Stromal cell of bone marrow (primary cell): ENCODE measurements at regions not wholly inside any gene's neighbourhood (a gene's known extent, or its start where the extent isn't known, plus 50 kb on each side); places are given as distances from the start of the nearest gene placed in this dataset.
"Not testable (repeated sequence)": the region's sequence is repeated elsewhere in the genome, so short reads cannot be mapped to it uniquely, and the experiment has no call there.

Source experiments
- DNase-seq: peaks from one replicate; pipeline ENCODE4 v3.0.0-alpha.2; 2012; ENCODE audit warnings: low read depth

DNA sequence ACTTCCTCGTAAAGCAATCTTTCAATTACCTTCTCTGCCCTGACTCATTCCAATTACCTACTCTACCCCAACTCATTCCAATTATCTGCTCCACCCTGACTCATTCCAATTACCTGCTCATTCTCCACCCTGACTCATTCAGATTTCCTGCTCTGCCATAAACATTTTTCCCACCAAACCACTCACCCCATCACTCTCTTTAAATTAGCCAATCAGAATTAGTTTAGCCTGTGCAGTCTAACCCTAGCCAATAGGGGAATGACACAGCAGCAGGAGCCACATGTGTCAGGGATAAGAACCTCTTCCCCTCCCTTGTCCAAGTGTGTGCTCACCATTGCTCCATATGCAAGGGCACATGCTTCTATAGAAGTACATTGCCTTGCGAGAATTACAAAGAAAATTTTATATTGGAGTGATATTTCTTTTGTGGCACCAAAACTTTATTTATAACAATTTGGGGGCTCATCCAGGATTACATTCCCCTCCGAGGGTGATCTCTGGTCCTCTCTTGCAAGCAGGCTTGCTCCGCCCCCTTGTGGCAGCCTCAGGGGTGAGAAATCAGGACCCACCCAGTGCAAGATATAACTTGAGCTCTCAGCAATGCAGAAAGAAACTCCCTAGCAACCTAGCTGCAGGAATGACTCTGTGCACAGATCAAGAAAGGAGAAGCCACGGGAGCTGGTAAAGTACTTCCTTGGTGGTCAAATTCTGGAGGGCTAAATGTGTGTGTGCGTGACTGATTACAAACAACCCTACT lies 551.9 kb upstream of the EYS start:
- DNase-seq, result not testable (repeated sequence)

DNA sequence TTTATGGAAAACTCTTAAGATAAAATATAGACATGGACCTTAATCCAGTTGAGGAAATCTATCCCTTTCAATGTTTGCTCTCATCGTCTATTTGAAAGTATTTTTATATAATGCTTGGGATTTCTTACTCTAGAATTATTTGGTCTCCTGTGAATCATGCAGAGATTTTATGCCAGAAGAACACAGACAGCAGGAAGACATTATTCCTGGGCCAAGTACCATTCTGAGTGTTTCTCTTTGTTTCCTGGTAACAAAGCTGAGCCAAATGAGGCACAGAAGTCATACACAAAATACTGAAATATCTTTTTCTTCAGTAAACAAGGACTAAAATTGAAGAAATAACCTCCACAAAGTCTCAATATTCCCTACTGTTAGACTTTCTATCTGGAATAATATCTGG lies 538.2 kb upstream of the EYS start:
- peak; percentile 19 for DNase-seq

DNA sequence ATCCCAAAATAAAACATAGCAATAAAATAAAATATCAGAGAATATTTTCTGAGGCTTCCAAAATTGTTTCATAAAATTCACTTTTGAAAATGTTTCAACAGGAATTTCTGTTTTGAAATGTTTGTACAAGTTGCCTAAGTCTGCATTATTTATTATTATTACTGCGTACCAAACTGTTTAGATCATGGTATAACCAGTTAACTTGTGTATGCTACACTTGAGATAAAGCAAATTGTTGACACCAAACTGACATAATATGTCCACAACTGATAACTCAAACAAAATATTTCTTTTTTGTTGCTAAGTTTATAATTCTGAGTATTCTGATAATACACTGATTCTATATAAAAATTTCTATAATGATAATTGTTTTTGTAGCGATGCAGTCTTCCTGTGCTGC lies 531.8 kb upstream of the EYS start:
- DNase-seq, result no peak

DNA sequence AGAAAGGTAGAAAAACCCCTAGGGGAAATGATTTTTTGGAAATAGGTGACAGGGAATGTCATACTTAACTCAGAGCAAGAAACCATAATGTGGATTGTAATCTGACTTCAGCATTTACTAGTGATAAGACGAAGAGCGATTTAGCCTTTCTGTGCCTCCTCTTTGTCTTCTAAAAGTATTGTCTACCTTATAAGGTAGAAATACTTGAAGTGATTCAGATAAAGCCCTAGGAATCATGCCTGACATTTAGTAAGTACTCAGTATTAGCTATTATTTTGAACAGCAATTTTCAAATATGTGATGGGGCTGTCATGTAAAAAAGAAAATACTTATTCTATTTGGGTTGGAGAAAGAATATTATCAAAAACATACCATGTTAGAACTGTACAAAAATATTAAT lies 525.9 kb upstream of the EYS start:
- no peak for DNase-seq

DNA sequence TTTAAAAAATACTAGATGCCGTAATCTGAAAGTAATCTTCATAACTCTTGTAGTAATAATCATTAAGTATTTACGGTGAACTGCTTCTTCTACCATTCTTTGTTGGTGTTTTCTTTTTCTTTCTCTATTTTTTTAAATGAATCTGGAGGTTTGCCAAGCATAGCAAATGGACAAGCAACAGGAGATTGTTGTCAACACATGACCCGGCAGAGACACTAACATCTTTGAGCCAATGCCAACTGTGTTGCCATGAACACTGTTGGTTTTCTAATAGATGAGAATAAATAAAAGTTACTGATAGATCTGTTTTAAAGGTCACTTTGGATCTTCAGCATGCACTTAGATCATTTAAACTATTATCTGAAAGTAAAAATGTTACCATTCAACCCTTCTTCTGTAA lies 523.6 kb upstream of the EYS start:
- DNase-seq, result no peak

DNA sequence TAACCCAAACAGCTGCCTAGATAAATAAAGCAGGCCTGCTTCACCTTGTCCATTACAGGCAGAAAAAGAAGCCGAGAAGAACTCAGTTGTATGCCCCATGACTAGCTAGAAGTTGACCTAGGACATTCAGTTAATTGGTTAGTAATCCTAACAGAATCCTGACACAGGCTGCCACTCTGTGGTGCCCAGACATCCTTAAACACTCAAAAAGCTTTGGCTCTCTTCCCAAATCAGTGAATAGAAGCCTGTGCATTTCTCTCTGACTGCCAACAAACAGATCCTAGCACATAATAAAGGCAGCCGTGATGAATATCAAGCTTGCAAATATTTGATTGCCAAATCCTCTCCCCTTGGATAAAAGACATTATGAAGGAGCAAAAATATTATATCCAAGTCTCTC lies 519.1 kb upstream of the EYS start:
- peak; percentile 25 for DNase-seq

DNA sequence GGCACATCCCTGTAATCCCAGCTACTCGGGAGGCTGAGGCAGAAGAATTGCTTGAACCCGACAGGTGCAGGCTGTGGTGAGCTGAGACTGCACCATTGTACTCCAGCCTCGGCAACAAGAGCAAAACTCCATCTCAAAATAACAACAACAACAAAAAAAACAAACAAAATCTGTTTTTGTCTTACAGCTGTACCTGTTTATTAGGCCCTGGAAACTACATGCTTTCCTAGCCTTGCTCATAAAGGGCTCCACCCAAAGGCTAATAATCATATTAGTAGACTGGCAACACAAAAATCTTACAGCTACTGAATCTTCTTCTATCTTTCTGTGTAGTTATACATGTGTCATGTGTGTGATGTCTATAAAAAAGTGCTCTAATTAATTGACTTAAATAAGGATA lies 503.9 kb upstream of the EYS start:
- DNase-seq, result no peak

DNA sequence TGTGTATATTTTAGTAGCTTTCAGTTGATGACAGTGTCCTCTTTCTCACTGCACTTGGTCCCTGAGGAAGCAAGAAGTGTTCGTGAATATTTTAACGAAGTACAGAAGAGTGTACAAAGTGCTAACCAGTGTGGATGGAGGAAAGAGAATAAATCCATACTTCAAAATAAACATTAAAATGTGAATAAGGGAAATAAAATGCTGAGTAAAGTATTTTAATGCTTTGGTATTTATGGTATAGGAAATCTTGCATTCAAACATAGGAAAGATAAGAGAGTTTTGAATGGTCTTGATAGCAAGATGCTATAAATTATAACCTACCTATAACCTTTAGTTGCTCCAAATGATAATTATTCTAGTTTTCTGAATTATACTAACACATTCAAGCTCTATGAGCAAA lies 493.4 kb upstream of the EYS start:
- no peak for DNase-seq

DNA sequence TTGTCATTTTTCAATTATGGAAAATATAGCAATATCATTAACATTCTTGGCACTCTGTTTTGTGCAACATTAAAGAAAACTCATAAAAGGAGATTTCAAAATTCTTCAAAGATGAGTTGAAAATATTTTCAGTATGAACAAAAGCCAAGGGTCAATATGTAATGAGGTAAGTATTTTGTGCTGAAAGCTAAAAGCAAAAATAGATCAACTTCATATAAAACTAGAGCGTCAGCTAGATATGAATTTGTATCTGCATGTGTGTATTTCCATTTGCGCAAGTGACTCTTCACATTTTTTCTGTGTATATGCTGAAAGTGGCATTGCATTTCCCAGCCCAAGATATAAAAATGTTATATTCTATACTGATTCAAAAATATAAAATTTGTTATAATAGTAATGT lies 492.1 kb upstream of the EYS start:
- DNase-seq, result no peak

DNA sequence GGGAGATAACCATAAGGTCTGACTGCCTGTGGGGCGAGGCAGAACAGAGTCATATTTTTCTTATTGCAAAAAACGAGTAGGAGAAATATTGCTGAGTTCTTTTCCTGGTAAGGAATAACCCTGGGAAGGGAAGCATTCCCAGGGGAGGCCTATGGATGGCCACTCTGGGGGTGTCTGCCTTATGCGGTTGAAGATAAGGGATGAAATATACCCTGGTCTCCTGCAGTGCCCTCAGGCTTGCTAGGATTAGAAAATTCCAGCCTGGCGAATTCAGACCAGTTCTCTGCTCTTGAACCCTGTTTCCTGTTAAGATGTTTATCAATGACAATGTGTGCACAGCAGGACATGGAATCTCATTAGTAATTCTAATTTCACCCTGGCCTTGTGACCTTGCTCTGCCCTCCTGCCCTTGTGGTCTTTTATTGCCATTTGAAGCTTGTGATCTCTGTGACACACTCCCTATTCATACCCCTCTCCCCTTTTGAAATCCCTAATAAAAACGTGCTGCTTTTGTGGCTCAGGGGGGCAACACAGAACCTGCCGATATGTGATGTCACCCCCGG lies 491.1 kb upstream of the EYS start:
- no peak for DNase-seq

DNA sequence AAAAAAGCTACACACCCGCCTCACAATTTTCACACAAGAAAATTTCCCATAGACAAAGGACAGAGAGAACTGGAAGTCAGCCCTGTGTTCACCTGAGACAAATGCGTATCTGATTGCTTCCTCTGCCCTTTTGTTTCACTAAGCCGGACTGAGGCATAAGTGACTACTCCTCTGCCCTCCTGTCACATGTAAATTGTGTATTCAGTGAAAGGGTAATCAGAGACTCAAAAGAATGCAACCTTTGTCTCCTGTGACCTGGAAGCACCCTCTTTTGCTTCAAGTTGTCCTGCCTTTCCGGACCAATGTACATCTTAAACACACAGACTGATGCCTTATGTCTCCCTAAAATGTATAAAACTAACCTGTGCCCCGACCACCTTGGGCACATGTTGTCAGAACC lies 483.8 kb upstream of the EYS start:
- DNase-seq, result no peak

DNA sequence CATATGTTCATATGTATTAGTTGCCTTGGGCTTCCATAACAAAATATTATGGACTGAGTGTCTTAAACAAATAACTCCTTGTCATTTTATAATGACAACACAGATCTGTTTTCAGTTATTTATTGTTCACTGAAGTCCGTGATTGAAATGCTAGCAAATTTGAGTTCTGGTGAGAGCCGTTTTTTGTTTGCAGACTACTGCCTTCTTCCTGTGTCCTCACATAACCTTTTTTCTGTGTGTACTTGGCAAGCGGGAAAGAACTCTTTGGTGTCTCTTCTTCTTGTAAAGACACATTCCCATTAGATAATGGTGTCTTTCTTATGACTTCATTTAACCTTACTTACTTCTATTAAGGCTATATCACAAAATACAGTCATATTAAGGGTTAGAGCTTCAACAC lies 482.9 kb upstream of the EYS start:
- no peak for DNase-seq

DNA sequence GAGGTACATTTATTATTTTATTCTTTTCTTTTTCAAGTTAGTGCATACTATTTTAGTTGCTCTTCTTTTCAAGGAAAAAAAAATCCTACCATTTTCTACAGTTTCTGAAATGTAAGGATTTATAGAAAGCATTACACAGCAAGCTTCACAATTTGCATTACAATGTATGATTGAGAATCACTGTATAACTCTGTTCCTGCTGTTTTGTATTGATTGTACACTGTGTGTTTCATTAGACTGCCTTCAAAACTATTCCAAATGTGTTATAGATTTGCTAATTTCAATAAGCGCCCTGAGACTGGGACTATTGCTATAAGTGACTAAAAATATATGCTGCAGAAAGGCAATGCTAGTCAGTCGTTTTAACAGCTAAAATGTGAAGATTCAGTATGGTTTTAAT lies 479.7 kb upstream of the EYS start:
- no peak for DNase-seq

DNA sequence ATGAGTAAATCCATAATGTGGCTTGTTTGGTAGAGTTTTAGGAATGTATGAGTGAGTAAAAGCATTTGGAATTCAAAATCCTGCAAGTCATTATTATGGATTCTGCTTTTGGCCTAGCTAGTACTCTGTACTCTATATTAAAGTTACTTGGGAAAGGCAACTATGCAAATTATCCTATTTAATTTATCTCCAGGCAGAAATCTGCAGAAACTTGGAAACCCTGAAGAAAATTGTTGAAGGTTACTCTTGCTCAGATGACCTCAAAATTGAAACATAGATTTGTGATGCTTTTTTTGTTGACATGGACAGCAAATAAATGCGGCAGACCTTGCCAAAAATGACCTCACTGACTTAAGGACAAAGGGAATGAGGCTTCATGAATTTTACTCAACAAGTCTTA lies 477.1 kb upstream of the EYS start:
- peak; percentile 53 for DNase-seq

DNA sequence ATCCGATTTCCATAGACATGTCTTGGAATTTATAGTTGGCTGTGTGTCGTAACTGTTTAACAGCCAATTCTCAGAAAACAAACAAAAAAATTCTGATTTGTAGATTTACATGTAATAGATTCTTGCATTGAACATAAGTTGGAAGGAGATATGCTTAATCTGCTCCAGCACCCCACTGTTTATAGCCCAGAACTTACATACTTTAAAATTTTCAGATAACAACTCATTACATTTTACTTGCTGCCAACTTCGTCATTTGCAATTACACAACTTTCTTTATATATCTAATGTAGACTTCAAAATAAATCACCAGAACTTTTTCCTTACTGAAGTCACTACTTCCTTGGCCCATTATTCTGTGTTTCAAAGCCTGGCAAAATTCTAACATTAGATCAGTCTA lies 472.3 kb upstream of the EYS start:
- no peak for DNase-seq

DNA sequence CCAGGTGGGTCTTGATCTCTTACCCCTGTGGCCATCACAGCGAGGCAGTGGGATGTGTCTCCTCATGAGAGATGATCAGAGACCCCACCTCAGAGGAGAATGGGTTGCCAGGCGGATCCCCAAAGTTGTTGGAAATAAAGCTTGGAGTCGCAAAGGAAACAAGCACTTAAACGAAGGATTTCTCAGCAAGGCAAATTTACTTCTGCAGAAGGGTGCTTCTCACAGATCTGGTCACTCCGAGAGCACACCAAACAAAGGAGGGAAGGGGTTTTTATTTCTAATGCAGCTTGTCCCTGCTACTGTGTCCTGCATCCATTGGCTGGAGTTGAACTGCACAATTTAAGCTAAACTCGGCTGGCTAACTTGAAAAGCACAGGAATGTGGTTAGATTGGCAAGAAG lies 466.6 kb upstream of the EYS start:
- DNase-seq, result no peak

DNA sequence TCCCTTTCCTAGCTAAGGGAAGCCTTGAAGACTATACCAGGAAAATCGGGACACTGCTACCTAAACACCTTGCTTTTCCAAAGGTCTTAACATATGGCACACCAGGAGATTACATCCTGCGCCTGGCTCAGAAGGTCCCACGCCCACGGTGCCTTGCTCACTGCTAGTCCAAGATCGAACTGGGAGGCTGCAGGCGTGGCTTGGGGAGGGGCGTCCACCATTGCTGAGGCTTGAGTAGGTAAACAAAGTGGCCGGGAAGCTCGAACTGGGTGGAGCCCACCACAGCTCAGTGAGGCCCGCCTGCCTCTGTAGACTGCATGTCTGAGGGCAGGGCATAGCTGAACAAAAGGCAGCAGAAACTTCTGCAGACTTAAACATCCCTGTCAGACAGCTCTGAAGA lies 459.7 kb upstream of the EYS start:
- DNase-seq, result not testable (repeated sequence)

DNA sequence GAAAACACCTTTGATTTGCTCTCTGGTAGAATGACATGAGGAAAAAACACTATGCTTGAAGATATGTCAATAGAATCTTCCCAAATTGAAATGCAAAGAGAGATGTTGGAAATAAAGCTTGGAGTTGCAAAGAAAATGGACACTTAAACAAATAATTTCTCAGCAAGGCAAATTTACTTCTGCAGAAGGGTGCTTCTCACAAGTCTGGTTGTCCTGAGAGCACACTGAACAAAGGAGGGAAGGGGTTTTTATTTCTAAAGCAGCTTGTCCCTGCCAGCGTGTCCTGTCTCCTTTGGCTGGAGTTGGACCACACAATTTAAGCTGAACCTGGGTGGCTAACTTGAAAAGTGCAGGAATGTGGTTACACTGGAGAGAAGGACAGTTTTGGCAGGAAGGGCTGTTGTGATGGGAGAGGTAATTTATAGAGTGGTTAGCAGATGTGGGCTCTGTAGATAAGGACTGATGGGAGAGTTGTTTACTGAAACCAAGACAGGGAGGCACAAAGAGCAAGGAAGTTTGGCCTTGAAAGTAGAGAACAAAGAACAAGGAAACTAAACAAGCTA lies 454.6 kb upstream of the EYS start:
- DNase-seq, result no peak

DNA sequence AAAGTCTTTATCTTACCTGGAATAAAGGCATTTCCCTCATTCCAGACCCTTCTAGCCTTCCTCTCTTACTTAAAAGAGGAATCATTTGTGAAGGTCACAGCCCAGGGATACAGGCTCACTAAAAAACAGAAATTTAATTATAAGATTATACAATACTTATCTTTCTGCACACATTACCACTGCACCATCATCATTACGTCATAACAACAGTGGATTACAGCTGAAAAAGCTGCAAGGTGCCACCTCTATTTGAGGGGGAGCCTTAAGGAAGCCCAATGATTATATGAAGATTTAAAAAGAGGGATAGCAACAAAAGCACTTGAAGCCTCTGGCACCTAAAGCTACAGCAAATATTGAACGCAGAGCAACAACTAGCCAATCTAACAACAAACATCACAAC lies 452.9 kb upstream of the EYS start:
- no peak for DNase-seq

DNA sequence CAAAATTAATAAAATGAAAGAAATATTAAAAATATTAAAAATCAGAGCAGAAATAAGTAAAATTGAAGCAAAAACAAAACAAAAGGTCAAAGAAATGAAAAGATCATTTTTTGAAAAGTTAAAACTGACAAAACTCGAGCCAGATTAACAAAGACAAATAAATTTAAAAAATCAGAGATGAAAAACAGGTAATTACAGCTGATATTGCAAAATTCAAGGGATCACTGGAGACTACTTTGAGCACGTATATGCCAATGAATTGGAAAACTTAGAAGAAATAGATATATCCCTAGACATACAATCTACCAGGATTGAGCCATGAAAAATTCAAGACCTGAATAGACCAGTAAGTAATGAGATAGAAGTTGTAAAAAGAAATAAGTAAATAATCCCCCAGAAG lies 446.2 kb upstream of the EYS start:
- DNase-seq, result no peak

DNA sequence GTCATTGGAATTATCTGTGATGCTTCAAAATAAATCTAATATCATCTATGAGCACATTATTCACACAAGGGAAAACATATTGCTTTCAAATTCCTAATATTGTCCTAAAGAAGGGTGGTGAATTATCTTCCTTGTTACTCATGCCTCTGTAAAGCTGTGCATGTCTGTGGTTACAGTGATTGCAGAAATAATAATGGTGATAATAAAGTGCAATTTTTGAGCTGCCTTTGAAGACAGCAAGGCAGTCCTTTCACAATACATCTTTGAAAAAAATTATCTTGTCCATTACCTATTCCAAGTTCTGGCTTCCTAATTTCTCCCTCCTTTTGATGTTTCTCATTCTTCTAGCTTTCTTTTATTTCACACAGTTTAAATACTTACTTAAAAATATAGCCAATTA lies 442.1 kb upstream of the EYS start:
- no peak for DNase-seq

DNA sequence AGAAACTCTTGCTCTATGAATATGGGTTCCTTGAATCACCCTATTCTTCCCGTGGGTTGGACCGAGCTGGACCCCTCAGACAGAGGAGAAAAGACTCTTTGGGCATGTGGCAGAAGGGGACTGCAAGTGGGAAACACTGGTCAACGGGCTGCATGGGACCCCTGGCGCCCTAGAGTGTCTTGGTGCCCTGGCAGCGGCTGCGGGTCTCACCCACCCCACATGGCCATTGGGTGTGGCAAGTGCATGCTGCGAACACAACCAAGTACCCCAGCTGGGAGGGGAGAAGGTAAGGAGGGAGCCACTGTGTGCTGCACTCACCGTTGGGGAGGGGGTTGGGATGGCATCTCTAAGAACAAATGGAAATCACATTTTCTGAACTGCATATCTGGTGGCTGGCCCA lies 438.8 kb upstream of the EYS start:
- DNase-seq, result no peak

DNA sequence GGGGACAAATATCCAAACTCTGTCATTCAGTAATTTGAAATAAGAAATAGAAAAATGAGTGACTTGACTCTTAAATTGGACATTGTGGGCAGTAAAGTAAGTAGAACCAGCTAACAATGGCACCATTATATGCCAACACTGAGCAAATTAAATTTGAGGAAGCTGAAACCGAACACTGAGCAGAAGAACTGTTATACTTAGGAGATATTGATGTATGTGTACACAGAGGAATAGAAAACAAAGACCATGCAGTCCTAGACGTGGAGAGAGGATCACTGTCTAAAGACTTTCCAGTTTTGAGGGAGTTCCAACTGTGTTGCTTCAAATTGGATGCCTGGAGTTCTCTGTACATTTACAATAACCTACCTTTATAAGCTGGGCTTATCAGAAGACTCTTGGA lies 427.0 kb upstream of the EYS start:
- no peak for DNase-seq

DNA sequence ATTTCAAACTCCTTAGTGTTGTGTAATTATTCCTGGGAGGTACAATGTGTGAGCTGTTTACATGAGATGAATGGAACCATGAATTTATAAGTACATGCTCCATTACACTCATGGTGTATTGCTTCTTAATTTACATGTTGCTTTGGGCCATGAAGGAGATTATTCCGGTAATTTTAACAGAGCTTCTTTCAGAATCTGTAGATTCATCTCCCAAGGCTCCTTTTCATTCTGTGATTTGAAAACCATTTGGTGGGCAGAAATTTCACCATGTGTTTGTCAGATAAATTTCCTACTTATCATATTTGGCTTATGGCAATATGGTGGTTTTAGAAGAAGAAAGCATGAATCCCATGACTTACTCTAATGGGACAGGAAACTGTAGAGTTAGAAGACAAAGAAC lies 421.6 kb upstream of the EYS start:
- no peak for DNase-seq
